SK-N-MC (cell line): ENCODE measurements at regions not wholly inside any gene's neighbourhood (a gene's known extent, or its start where the extent isn't known, plus 50 kb on each side); places are given as distances from the start of the nearest gene placed in this dataset.

Experiments
- DNase-seq: peaks from one replicate; pipeline ENCODE4 v3.0.0-alpha.2; 2011; ENCODE audit warnings: low read depth, low spot score
- H3K27ac ChIP-seq: fragments of 200-600 bp; sonication (generic); 2 replicates; pipeline ENCODE4 v1.5.1; 2016; ENCODE audit warnings: mixed run types
- H3K36me3 ChIP-seq: fragments of 200-600 bp; sonication (generic); 2 replicates; pipeline ENCODE4 v1.6.1; 2017; ENCODE audit warnings: antibody characterized with exemption, low read length, mixed read lengths; ENCODE audit not compliant: insufficient read depth
- H3K4me3 ChIP-seq: fragments of 200-600 bp; sonication (generic); 2 replicates; pipeline ENCODE4 v1.5.1; 2016
- H3K9ac ChIP-seq: fragments of 200-600 bp; sonication (generic); 2 replicates; pipeline ENCODE4 v1.8.0; 2017; ENCODE audit warnings: mixed run types, mixed read lengths; ENCODE audit not compliant: insufficient read length
- H3K9me3 ChIP-seq: fragments of 200-600 bp; sonication (generic); 2 replicates; pipeline ENCODE4 v1.6.1; 2017; ENCODE audit warnings: low read depth, mild to moderate bottlenecking, antibody characterized with exemption, low read length, moderate library complexity, mixed read lengths
- EZH2 ChIP-seq: fragments of 200-600 bp; sonication (generic); IDR thresholded peaks from one replicate; pipeline ENCODE4 v1.6.1; 2017; ENCODE audit warnings: antibody characterized with exemption
- FOXP2 ChIP-seq: optimal IDR thresholded peaks from 2 replicates; pipeline ENCODE3; 2011; ENCODE audit warnings: mild to moderate bottlenecking, moderate library complexity; ENCODE audit not compliant: insufficient read depth; ENCODE audit errors: extremely low read length, control extremely low read depth
- POLR2AphosphoS5 ChIP-seq: IDR thresholded peaks from 2 replicates; pipeline ENCODE4 v1.6.1; 2012; ENCODE audit warnings: mild to moderate bottlenecking, low read depth, low read length, borderline replicate concordance

GRCh38 chrX:38881727-38882126, 80.5 kb downstream of the MID1IP1 start:
- Histone ChIP-seq H3K4me3 (no peak overlapping the region), H3K9ac (no peak overlapping the region), H3K9me3 (no peaks in the 10 kb centered on the region), H3K27ac (no peak overlapping the region), H3K36me3 (no peaks in the 10 kb centered on the region)
- DNase-seq: no peak
- no peak for TF ChIP-seq POLR2AphosphoS5
- no peak for TF ChIP-seq FOXP2
- no peak for TF ChIP-seq EZH2

- Histone ChIP-seq H3K9me3 (no peaks in the 10 kb centered on the region), H3K9ac (no peak overlapping the region), H3K36me3 (no peaks in the 10 kb centered on the region), H3K4me3 (no peak overlapping the region), H3K27ac (no peak overlapping the region)
- DNase-seq: no peak
- no peak for TF ChIP-seq FOXP2
- no peak for TF ChIP-seq POLR2AphosphoS5
- TF ChIP-seq EZH2: no peak
These were observed 81.8 kb downstream of the MID1IP1 start for GRCh38 chrX:38882894-38883626.

GRCh38 chrX:38886112-38886511, 84.9 kb downstream of the MID1IP1 start:
- no peak overlapping the region for H3K27ac ChIP-seq
- TF ChIP-seq EZH2 (no peak), POLR2AphosphoS5 (no peak), FOXP2 (no peak)

GRCh38 chrX:38887222-38887621, 86.0 kb downstream of the MID1IP1 start:
- Histone ChIP-seq H3K9ac (no peak overlapping the region), H3K9me3 (no peaks in the 10 kb centered on the region), H3K4me3 (no peak overlapping the region), H3K27ac (no peak overlapping the region), H3K36me3 (no peaks in the 10 kb centered on the region)
- TF ChIP-seq EZH2 (no peak), FOXP2 (no peak), POLR2AphosphoS5 (no peak)
- DNase-seq: no peak

More at GRCh38 chrX:38886112-38886511, 84.9 kb downstream of the MID1IP1 start:
- no peak overlapping the region for H3K4me3 ChIP-seq
- no peak for DNase-seq
- H3K36me3 ChIP-seq: no peaks in the 10 kb centered on the region
- H3K9ac ChIP-seq: no peak overlapping the region
- H3K9me3 ChIP-seq: no peaks in the 10 kb centered on the region

GRCh38 chrX:38890326-38890725, 89.1 kb downstream of the MID1IP1 start:
- no peak for DNase-seq
- no peak overlapping the region for H3K4me3 ChIP-seq
- no peaks in the 10 kb centered on the region for H3K9me3 ChIP-seq
- no peak overlapping the region for H3K9ac ChIP-seq
- no peak overlapping the region for H3K27ac ChIP-seq
- no peaks in the 10 kb centered on the region for H3K36me3 ChIP-seq
- TF ChIP-seq FOXP2 (no peak), EZH2 (no peak), POLR2AphosphoS5 (no peak)

DNA sequence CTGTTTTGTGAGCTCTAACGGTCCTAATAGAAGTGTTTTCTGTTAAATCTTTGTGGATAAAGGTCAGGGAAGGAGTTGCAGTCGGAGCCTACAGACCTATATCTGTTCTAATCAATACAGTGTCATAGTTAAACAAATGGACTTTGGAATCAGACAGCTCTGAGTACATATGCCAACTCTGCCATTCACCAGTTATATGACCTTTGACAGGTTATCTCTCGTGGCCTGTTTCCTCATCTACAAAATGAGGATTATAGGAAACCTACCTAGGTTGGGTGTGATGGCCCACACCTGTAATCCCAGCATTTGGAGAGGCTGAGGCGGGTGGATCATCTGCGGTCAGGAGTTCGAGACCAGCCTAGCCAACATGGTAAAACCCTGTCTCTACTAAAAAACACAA, 89.7 kb downstream of the MID1IP1 start:
- no peak overlapping the region for H3K27ac ChIP-seq

GRCh38 chrX:38891641-38892413, 90.6 kb downstream of the MID1IP1 start:
- Histone ChIP-seq H3K4me3 (no peak overlapping the region), H3K36me3 (no peaks in the 10 kb centered on the region), H3K9ac (no peak overlapping the region), H3K27ac (no peak overlapping the region), H3K9me3 (no peaks in the 10 kb centered on the region)
- no peak for DNase-seq
- TF ChIP-seq POLR2AphosphoS5 (no peak), FOXP2 (no peak), EZH2 (no peak)

More for the DNA sequence above, 89.7 kb downstream of the MID1IP1 start:
- no peak for TF ChIP-seq EZH2
- no peak for TF ChIP-seq FOXP2
- no peak for TF ChIP-seq POLR2AphosphoS5
- no peak for DNase-seq
- Histone ChIP-seq H3K4me3 (no peak overlapping the region), H3K9me3 (no peaks in the 10 kb centered on the region), H3K36me3 (no peaks in the 10 kb centered on the region), H3K9ac (no peak overlapping the region)

DNA sequence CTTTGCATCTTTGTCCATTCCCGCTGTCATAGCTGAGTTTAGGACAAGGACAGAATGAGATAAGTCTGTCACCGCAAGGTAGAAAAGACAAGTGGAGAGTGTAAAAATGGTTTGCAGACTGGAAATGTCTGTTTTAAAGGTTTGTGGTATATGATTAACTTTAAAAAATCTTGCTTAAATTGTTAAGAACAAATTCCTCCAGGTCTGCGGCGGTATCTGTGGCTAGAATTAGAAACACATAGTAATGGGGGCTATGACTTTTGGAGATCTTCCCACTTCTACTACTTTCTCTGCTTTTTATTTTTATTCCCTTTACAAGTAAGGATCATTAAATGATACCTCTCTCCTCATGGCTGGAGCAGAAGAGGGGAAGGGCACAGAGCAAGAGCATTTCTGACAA, 92.2 kb downstream of the MID1IP1 start:
- TF ChIP-seq FOXP2 (no peak), EZH2 (no peak), POLR2AphosphoS5 (no peak)
- Histone ChIP-seq H3K9ac (no peak overlapping the region), H3K36me3 (no peaks in the 10 kb centered on the region), H3K4me3 (no peak overlapping the region), H3K27ac (no peak overlapping the region), H3K9me3 (no peaks in the 10 kb centered on the region)
- DNase-seq: no peak
